NCI-H1092 treated with DMSO at 0.1 percent for 48 hours (cell line): ENCODE measurements at regions not wholly inside any gene's neighbourhood (a gene's known extent, or its start where the extent isn't known, plus 50 kb on each side); places are given as distances from the start of the nearest gene placed in this dataset.

Experiments
- DNase-seq: peaks from one replicate; lab custom pipeline; 2025; lab: John Stamatoyannopoulos, UW

- no peak for DNase-seq
Observed at GRCh38 chr7:42858570-42858969, 53.3 kb downstream of the C7orf25 start.

- no peak for DNase-seq
Observed at GRCh38 chr7:42856605-42856987, 55.3 kb downstream of the C7orf25 start.

GRCh38 chr7:42854571-42855118 lies 57.2 kb downstream of the C7orf25 start:
- no peak for DNase-seq

GRCh38 chr7:42852531-42852930 lies 59.3 kb downstream of the C7orf25 start:
- DNase-seq, result no peak

GRCh38 chr7:42843205-42843800 lies 68.6 kb downstream of the C7orf25 start:
- DNase-seq, result peak; percentile 34

GRCh38 chr7:42834676-42835075 lies 77.2 kb downstream of the C7orf25 start:
- no peak for DNase-seq

GRCh38 chr7:42833411-42833810 lies 78.5 kb downstream of the C7orf25 start:
- DNase-seq, result no peak

- DNase-seq, result no peak
Observed at GRCh38 chr7:42832667-42833066, 79.2 kb downstream of the C7orf25 start.

GRCh38 chr7:42831718-42832522 lies 80.0 kb downstream of the C7orf25 start:
- no peak for DNase-seq

- no peak for DNase-seq
Observed at GRCh38 chr7:42831006-42831717, 80.7 kb downstream of the C7orf25 start.

- no peak for DNase-seq
Observed at GRCh38 chr7:42812779-42813178, 99.1 kb downstream of the C7orf25 start.

- DNase-seq, result no peak
Observed at GRCh38 chr7:42805601-42806000, 106.3 kb downstream of the C7orf25 start.

GRCh38 chr7:42794673-42795072 lies 117.2 kb downstream of the C7orf25 start:
- no peak for DNase-seq

- no peak for DNase-seq
Observed at GRCh38 chr7:42792841-42793240, 119.0 kb downstream of the C7orf25 start.

- DNase-seq, result no peak
Observed at GRCh38 chr7:42790196-42790595, 121.7 kb downstream of the C7orf25 start.

- no peak for DNase-seq
Observed at GRCh38 chr7:42774436-42774835, 137.4 kb downstream of the C7orf25 start.

GRCh38 chr7:42770114-42770513 lies 141.8 kb downstream of the C7orf25 start:
- DNase-seq, result no peak

GRCh38 chr7:42768045-42768444 lies 143.8 kb downstream of the C7orf25 start:
- no peak for DNase-seq

- no peak for DNase-seq
Observed at GRCh38 chr7:42766782-42767423, 145.0 kb downstream of the C7orf25 start.

- no peak for DNase-seq
Observed at GRCh38 chr7:42765931-42766330, 145.9 kb downstream of the C7orf25 start.

- no peak for DNase-seq
Observed at GRCh38 chr7:42763137-42763551, 148.7 kb downstream of the C7orf25 start.

GRCh38 chr7:42761486-42761885 lies 150.4 kb downstream of the C7orf25 start:
- DNase-seq, result no peak
